GM21526 (cell line): ENCODE measurements at regions not wholly inside any gene's neighbourhood (a gene's known extent, or its start where the extent isn't known, plus 50 kb on each side); places are given as distances from the start of the nearest gene placed in this dataset.
"Not testable (repeated sequence)": the region's sequence is repeated elsewhere in the genome, so short reads cannot be mapped to it uniquely, and the experiment has no call there.

Experiments used
- ATAC-seq: cut with Tn5 transposase; IDR thresholded peaks from one replicate; pipeline ENCODE4 v1.9.1; 2021; ENCODE audit warnings: moderate library complexity; ENCODE audit not compliant: unreplicated experiment, low FRiP score

- ATAC-seq: not testable (repeated sequence)
These were observed 194.0 kb upstream of the IL12B start for GRCh38 chr5:159524279-159524678.

- no peak for ATAC-seq
These were observed 194.8 kb upstream of the IL12B start for GRCh38 chr5:159525117-159525516.

GRCh38 chr5:159527546-159528254, 197.4 kb upstream of the IL12B start:
- ATAC-seq: no peak

- ATAC-seq: no peak
These were observed 201.3 kb upstream of the IL12B start for GRCh38 chr5:159531554-159532105.

GRCh38 chr5:159533197-159533596, 202.9 kb upstream of the IL12B start:
- no peak for ATAC-seq

- no peak for ATAC-seq
These were observed 205.9 kb upstream of the IL12B start for GRCh38 chr5:159536166-159536565.

- no peak for ATAC-seq
These were observed 206.4 kb upstream of the IL12B start for GRCh38 chr5:159536646-159537045.

- ATAC-seq: no peak
These were observed 209.4 kb upstream of the IL12B start for GRCh38 chr5:159539678-159540077.

- no peak for ATAC-seq
These were observed 213.0 kb upstream of the IL12B start for GRCh38 chr5:159543326-159543725.

- no peak for ATAC-seq
These were observed 214.9 kb upstream of the IL12B start for GRCh38 chr5:159545156-159545555.

GRCh38 chr5:159547466-159548195, 217.3 kb upstream of the IL12B start:
- ATAC-seq: no peak

GRCh38 chr5:159548517-159548916, 218.2 kb upstream of the IL12B start:
- no peak for ATAC-seq

GRCh38 chr5:159549046-159549445, 218.8 kb upstream of the IL12B start:
- ATAC-seq: no peak

GRCh38 chr5:159550951-159551350, 220.7 kb upstream of the IL12B start:
- ATAC-seq: no peak

GRCh38 chr5:159552751-159553150, 222.5 kb upstream of the IL12B start:
- ATAC-seq: no peak

GRCh38 chr5:159553792-159554191, 223.5 kb upstream of the IL12B start:
- ATAC-seq: no peak

GRCh38 chr5:159555084-159555483, 224.8 kb upstream of the IL12B start:
- ATAC-seq: no peak

- ATAC-seq: no peak
These were observed 229.1 kb upstream of the IL12B start for GRCh38 chr5:159559337-159559736.

- ATAC-seq: no peak
These were observed 229.8 kb upstream of the IL12B start for GRCh38 chr5:159560088-159560487.

GRCh38 chr5:159564031-159564430, 233.7 kb upstream of the IL12B start:
- no peak for ATAC-seq

GRCh38 chr5:159566832-159567231, 236.5 kb upstream of the IL12B start:
- no peak for ATAC-seq

GRCh38 chr5:159567461-159567860, 237.2 kb upstream of the IL12B start:
- ATAC-seq: no peak
